ENCODE measurements at regions not wholly inside any gene's neighbourhood (a gene's known extent, or its start where the extent isn't known, plus 50 kb on each side); places are given as distances from the start of the nearest gene placed in this dataset.

DNA sequence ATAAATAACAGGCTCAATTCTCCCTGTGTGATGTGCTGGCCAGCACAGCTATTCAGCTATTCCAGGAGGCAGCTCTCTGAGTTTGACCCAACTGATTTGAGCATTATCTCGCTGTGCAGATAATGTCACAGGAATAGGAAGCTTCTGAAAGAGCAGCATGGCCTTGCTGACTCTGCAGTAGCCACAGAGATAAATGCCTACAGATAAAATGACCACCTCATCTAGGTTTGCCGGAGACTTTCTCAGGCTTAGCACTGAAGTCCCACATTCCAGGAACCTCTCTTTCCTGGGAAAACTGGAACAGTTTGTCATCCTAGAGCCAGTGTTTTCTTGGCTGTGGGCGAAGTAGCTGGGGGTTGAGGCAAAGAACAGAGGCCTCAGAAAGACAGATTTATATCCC is 98.9 kb downstream of the MRPL39 start:
- no peak overlapping the region for H3K4me3 ChIP-seq (ENCODE audit: extremely low read depth in 1 of 4, insufficient read depth in 2 of 4, low read depth in 3 of 4, low read length in 4 of 4)
- H3K14ac ChIP-seq (ENCODE audit: insufficient read length), result no peak overlapping the region
- no peak overlapping the region for H2BK120ac ChIP-seq (replicated peaks; ENCODE audit: low read depth, low read length)
- H3K4me2 ChIP-seq (ENCODE audit: insufficient read depth in 1 of 2, low read depth in 2 of 2, low read length in 2 of 2), result no peak overlapping the region
- H3K18ac ChIP-seq (ENCODE audit: extremely low read depth, low read length), result no peak overlapping the region
- 91% methylated on average over 3 of the region's 3 CpGs; no CpG with 5 or more reads in 1 of the 2 experiments for WGBS, 2 experiments (ENCODE audit: extremely low coverage in 1 of 2, insufficient coverage in 1 of 2, insufficient read length in 1 of 2, insufficient replicate concordance in 2 of 2, low coverage in 1 of 2, low lambda C conversion rate in 2 of 2, missing lambda C conversion rate in 1 of 2)
- no peaks in the 10 kb centered on the region for H4K20me1 ChIP-seq (replicated peaks in 1 of 2; ENCODE audit: control insufficient read depth in 1 of 2, insufficient read depth in 2 of 2, low read length in 2 of 2)
- no peak overlapping the region for H2AK5ac ChIP-seq (ENCODE audit: low read depth, low read length)
- no peak overlapping the region for H2BK12ac ChIP-seq (ENCODE audit: low read depth, low read length)
- no peaks in the 10 kb centered on the region for H3K79me2 ChIP-seq (ENCODE audit: control insufficient read depth in 1 of 2, insufficient read depth in 2 of 2, low read length in 2 of 2)
- no peak overlapping the region for H4K5ac ChIP-seq (ENCODE audit: insufficient read length, low read depth, low read length)
- TF ChIP-seq GABPA (IDR thresholded peaks at IDR 0.05; ENCODE audit: borderline replicate concordance, insufficient read depth, low read length) (no peak), BACH1 (IDR thresholded peaks at IDR 0.05; ENCODE audit: low read length) (no peak), SP4 (IDR thresholded peaks at IDR 0.05; ENCODE audit: low read length) (no peak), RAD21 (IDR thresholded peaks at IDR 0.05 in 1 of 2, conservative IDR thresholded peaks at IDR 0.05 in 1 of 2; ENCODE audit: low read depth in 2 of 2, low read length in 2 of 2) (no peak), JUND (IDR thresholded peaks at IDR 0.05; ENCODE audit: low read length) (no peak)
- DNase-seq (ENCODE audit: low read depth in 1 of 2, low spot score in 2 of 2), result no peak
- H3K56ac ChIP-seq (replicated peaks; ENCODE audit: insufficient read length, low read depth, low read length), result no peak overlapping the region
- no peak overlapping the region for H3K4ac ChIP-seq (replicated peaks; ENCODE audit: insufficient read length, low read depth, low read length)
- no peak overlapping the region for H4K8ac ChIP-seq (ENCODE audit: extremely low read depth, insufficient read depth, low read length)
- ChIA-PET CTCF (ENCODE audit: partially characterized antibody) (interaction anchor here (0.7 to 2.4 kb wide), 6 partner anchors 10 to 248 kb away, joined by 3 to 10 read pairs (median 4); no protein-coding TSS in a partner anchor), POLR2A (ENCODE audit: partially characterized antibody) (no interaction called here)
- H3K9ac ChIP-seq (replicated peaks in 1 of 4; ENCODE audit: extremely low read depth in 1 of 4, low read depth in 3 of 4, low read length in 3 of 4), result no peak overlapping the region
- H3K36me3 ChIP-seq (ENCODE audit: control insufficient read depth in 2 of 4, insufficient read depth in 4 of 4, low read length in 3 of 4), result no peaks in the 10 kb centered on the region
- H3K79me1 ChIP-seq (ENCODE audit: low read depth, low read length), result no peaks in the 10 kb centered on the region
- H3K4me1 ChIP-seq (replicated peaks in 1 of 4; ENCODE audit: control insufficient read depth in 3 of 4, insufficient read depth in 4 of 4, low read length in 3 of 4), result no peaks in the 10 kb centered on the region
- H3K9me3 ChIP-seq (ENCODE audit: insufficient read depth in 2 of 2, low read depth in 1 of 2, low read length in 1 of 2), result no peaks in the 10 kb centered on the region
- peak overlapping the region; percentile 57; the same call in 1 of the 2 replicates for H2AFZ ChIP-seq (ENCODE audit: low read length)
- no peak overlapping the region for H3K27ac ChIP-seq (ENCODE audit: low read depth, low read length)
- no peak overlapping the region for H2BK20ac ChIP-seq (ENCODE audit: low read length)
- FAIRE-seq, result no peak
- no peaks in the 10 kb centered on the region for H3K27me3 ChIP-seq (replicated peaks in 1 of 4; ENCODE audit: control insufficient read depth in 3 of 4, extremely low read depth in 1 of 4, insufficient read depth in 3 of 4, low read length in 3 of 4)
- no peak overlapping the region for H4K91ac ChIP-seq (replicated peaks; ENCODE audit: insufficient read length, low read length)
- no peaks in the 10 kb centered on the region for H3K23me2 ChIP-seq (ENCODE audit: low read depth, low read length)
- H3K23ac ChIP-seq (ENCODE audit: insufficient read length), result no peak overlapping the region
- H2BK15ac ChIP-seq (ENCODE audit: low read length), result no peak overlapping the region
- H2BK5ac ChIP-seq (ENCODE audit: low read depth, low read length), result no peak overlapping the region
